ENCODE measurements at regions not wholly inside any gene's neighbourhood (a gene's known extent, or its start where the extent isn't known, plus 50 kb on each side); places are given as distances from the start of the nearest gene placed in this dataset.
A peak's percentile ranks its signal among the peaks of the same experiment; 100 is the strongest.

- TF ChIP-seq CTCF (IDR thresholded peaks at IDR 0.05), result no peak
- ATAC-seq (ENCODE audit: low FRiP score), result no peak
Measured at GRCh38 chr11:10358696-10359095, 53.8 kb downstream of the ADM start.

DNA sequence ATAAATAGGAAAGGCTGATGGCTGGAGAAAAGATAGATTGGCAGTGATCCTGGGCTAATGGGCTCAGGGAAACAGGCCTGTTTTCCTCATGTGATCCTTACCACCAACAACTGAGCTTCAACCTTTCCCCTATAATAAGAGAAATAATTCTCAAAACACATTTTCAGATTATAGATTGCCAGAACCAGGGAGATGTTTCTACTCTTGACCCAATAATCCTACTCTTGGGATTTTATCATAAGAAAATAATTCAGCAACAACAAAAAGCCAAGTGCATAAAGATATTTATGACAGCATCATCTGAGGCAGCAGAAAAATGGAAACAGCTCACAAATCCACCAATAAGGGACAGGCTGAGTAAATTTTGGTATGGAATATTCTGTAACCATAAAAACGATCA, 54.3 kb downstream of the ADM start:
- ATAC-seq (ENCODE audit: low FRiP score), result no peak
- DNase-seq (ENCODE audit: low spot score), result no peak
- no peak for TF ChIP-seq CTCF (IDR thresholded peaks at IDR 0.05)

More at GRCh38 chr11:10358696-10359095, 53.8 kb downstream of the ADM start:
- no peak for DNase-seq (ENCODE audit: low spot score)

DNA sequence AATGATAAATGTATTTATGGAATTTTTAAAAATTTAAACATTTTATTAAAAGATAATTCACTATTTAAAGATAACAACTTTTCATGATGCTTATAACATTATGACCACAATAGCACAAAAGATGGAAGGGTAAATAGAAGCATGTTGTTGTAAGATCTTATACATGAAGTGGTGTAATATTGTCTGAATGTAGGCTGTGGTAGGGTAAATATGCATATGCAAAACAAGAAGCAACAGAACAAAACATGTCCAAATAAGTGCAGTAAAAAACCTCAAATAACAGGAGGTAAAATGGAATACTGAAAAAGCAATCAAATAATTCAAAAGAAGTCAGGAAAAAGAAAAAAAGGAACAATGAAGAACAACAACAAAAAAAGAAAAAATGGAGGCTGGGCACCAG, 56.0 kb downstream of the ADM start:
- DNase-seq (ENCODE audit: low spot score) (no peak), ATAC-seq (ENCODE audit: low FRiP score) (no peak)
- TF ChIP-seq CTCF (IDR thresholded peaks at IDR 0.05), result no peak

GRCh38 chr11:10365045-10365444, 60.2 kb downstream of the ADM start:
- no peak for TF ChIP-seq CTCF (IDR thresholded peaks at IDR 0.05)
- DNase-seq (ENCODE audit: low spot score), result no peak
- ATAC-seq (ENCODE audit: low FRiP score), result no peak

GRCh38 chr11:10366568-10367331, 61.9 kb downstream of the ADM start:
- DNase-seq (ENCODE audit: low spot score), result peak; percentile 67
- TF ChIP-seq CTCF (IDR thresholded peaks at IDR 0.05), result no peak
- ATAC-seq (ENCODE audit: low FRiP score), result peak; percentile 84

DNA sequence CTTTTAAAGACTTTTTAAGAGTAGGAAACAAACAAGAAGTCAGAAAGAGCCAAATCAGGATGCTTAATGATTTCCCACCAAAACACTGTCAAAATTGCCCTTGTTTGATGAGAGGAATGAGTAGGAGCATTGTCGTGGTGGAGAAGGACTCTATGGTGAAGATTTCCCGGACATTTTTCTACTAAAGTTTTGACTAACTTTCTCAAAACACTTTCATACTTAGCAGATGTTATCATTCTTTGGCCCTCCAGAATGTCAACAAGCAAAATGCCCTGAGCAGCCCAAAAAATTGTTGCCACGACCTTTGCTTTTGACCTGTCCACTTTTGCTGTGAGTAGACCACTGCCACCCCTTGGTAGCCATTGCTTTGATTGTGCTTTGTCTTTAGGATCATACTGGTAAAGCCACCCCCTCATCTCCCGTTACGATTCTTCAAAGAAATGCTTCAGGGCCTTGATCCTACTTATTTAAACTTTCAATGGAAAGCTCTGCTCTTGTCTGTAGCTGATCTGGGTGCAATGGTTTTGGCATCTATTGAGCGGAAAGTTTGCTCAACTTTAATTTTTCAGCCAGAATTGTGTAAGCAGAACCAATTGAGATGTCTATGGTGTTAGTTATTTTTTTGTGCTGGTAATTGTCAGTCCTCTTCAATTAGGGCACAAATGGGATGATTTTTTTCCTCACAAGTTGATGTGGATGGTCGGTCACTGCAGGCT, 67.2 kb downstream of the ADM start:
- ATAC-seq (ENCODE audit: low FRiP score), result no peak

More for the DNA sequence above, 67.2 kb downstream of the ADM start:
- DNase-seq (ENCODE audit: low spot score), result no peak
- TF ChIP-seq CTCF (IDR thresholded peaks at IDR 0.05), result no peak
